Right atrium auricular region (tissue), 2 donors: ENCODE measurements at regions not wholly inside any gene's neighbourhood (a gene's known extent, or its start where the extent isn't known, plus 50 kb on each side); places are given as distances from the start of the nearest gene placed in this dataset.
A peak's percentile ranks its signal among the peaks of the same experiment; 100 is the strongest.
"Not testable (repeated sequence)": the region's sequence is repeated elsewhere in the genome, so short reads cannot be mapped to it uniquely, and the experiment has no call there.

Experiments used
- DNase-seq: peaks from one replicate; pipeline ENCODE4 v3.0.0-alpha.2; 2019; ENCODE audit warnings: low spot score
- H3K27ac ChIP-seq, 2 donors: fragments of 200-600 bp; sonication (generic); 1 replicate in 1 of 2; 2 replicates in 1 of 2; pipeline ENCODE4 v1.5.1; 2016 to 2019
- H3K27me3 ChIP-seq, 2 donors: fragments of 200-600 bp; sonication (generic); one replicate each; pipeline versions ENCODE4 v1.5.1 to v1.6.0; 2017 to 2019
- H3K36me3 ChIP-seq: fragments of 200-600 bp; sonication (generic); one replicate; pipeline ENCODE4 v1.5.1; 2016
- H3K4me1 ChIP-seq, 2 donors: fragments of 200-600 bp; sonication (generic); one replicate each; pipeline versions ENCODE4 v1.5.1 to v1.6.0; 2017 to 2019
- H3K4me3 ChIP-seq, 2 donors: fragments of 200-600 bp; sonication (generic); 1 replicate in 1 of 2; 2 replicates in 1 of 2; pipeline ENCODE4 v1.5.1; 2017 to 2019; ENCODE audit warnings: mild to moderate bottlenecking in 1 of 2, moderate library complexity in 1 of 2
- H3K9me3 ChIP-seq, 2 donors: fragments of 200-600 bp; sonication (generic); one replicate each; pipeline ENCODE4 v1.5.1; 2019
- TF ChIP-seq, protein P1 (sequence below), 2 donors: fragments of 200-600 bp; sonication (generic); IDR thresholded peaks; one replicate each; pipeline ENCODE4 v1.5.1; 2019; ENCODE audit warnings: antibody characterized with exemption in 2 of 2

DNA sequence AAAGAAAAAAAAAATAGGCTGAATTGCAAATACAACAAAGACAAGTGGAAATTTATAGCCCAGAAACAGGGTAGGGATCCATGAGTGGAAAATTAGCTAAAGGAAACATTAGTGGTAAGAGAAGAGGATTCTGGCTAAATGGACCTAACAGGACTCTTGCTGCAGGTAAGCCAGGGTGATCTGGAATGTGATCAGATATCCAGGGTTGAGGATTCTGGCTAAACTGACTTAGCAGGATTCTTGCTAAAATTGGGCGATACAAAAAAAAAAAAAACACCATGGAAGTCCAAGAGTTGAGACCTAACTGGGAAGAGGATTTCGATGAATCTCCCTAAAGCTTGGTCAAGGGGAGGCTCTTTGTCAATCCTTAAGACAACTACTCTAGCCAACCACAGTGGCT is 61.7 kb upstream of the ATF7IP2 start:
- Histone ChIP-seq H3K27ac (no peak overlapping the region), H3K27me3 (no peaks in the 10 kb centered on the region), H3K4me1 (peaks cover 0 to 5% of the 10 kb centered on the region in 2 donors), H3K9me3 (no peaks in the 10 kb centered on the region), H3K36me3 (no peaks in the 10 kb centered on the region), H3K4me3 (no peak overlapping the region)
- DNase-seq = no peak
- TF ChIP-seq, protein P1, sequence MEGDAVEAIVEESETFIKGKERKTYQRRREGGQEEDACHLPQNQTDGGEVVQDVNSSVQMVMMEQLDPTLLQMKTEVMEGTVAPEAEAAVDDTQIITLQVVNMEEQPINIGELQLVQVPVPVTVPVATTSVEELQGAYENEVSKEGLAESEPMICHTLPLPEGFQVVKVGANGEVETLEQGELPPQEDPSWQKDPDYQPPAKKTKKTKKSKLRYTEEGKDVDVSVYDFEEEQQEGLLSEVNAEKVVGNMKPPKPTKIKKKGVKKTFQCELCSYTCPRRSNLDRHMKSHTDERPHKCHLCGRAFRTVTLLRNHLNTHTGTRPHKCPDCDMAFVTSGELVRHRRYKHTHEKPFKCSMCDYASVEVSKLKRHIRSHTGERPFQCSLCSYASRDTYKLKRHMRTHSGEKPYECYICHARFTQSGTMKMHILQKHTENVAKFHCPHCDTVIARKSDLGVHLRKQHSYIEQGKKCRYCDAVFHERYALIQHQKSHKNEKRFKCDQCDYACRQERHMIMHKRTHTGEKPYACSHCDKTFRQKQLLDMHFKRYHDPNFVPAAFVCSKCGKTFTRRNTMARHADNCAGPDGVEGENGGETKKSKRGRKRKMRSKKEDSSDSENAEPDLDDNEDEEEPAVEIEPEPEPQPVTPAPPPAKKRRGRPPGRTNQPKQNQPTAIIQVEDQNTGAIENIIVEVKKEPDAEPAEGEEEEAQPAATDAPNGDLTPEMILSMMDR (IDR thresholded peaks at IDR 0.05) = no peak

DNA sequence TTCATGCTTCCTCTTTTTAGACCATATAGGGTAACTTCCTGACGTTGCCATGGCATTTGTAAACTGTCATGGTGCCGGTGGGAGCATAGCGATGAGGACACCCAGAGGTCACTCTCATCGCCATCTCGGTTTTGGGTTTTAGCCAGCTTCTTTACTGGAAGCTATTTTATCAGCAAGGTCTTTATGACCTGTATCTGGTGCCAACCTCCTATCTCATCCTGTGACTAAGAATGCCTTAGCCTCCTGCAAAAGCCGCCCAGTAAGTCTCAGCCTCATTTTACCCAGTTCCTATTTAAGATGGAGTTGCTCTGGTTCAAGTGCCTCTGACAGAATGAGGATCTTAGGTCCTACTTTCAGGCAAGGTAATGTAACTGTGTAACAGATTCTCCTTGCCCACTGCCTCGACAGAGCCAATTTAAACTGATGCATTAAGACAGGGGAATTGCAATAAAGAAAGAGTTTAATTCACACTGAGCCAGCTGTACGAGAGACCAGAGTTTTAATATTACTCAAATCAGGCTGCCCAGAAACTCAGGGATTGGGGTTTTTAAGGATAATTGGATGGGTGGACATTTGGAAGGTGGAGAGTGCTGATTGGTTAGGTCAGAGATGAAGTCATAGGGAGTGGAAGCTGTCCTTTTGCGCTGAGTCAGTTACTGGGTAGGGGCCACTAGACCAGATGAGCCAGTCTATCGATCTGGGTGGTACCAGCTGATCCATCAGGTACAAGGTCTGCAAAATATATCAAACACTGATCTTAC is 59.9 kb upstream of the ATF7IP2 start:
- no peak overlapping the region for H3K4me3 ChIP-seq
- no peaks in the 10 kb centered on the region for H3K27me3 ChIP-seq
- no peaks in the 10 kb centered on the region for H3K36me3 ChIP-seq
- H3K9me3 ChIP-seq = no peaks in the 10 kb centered on the region
- TF ChIP-seq, protein P1 (IDR thresholded peaks at IDR 0.05) = no peak
- peak overlapping the region in 1 of 2 donors; percentile 51 for H3K27ac ChIP-seq
- no peak for DNase-seq
- H3K4me1 ChIP-seq = peaks cover 0 to 5% of the 10 kb centered on the region in 2 donors

DNA sequence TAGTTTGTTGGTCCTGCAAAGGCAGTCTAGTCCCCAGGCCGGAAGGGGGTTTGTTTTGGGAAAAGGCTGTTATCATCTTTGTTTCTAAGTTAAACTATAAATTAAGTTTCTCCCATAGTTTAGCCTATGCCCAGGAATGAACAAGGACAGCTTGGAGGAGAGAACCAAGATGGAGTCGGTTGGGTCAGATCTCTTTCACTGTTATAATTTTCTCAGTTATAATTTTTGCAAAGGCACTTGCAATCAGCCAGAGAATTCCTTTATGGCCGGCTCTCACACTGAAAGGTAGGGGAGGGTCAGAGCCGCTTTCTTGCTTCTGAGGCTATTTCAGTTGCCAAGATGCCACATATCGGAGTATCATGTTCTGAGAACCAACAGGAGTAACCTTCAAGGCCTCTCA is 59.2 kb upstream of the ATF7IP2 start:
- H3K4me3 ChIP-seq = no peak overlapping the region
- no peaks in the 10 kb centered on the region for H3K9me3 ChIP-seq
- H3K36me3 ChIP-seq = no peaks in the 10 kb centered on the region
- no peak for DNase-seq
- peaks cover 0 to 5% of the 10 kb centered on the region in 2 donors for H3K4me1 ChIP-seq
- H3K27me3 ChIP-seq = no peaks in the 10 kb centered on the region
- TF ChIP-seq, protein P1 (IDR thresholded peaks at IDR 0.05) = no peak
- H3K27ac ChIP-seq = no peak overlapping the region

DNA sequence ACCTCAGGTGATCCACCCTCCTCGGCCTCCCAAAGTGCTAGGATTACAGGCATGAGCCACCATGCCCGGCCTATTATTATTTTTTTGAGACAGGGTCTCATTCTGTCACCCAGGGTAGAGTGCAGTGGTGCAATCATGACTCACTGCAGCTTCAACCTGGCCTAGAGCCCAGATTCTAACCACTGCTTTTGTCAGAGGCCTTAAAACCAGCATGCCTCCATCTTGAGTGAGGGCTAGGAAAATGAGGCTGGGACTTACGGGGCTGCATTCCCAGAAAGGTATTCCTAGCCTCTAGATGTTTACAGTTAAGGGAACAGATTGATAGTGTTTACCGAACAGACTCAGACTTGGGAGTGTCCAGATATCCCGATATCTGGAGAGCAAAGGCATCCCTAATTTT is 57.6 kb upstream of the ATF7IP2 start:
- not testable (repeated sequence) for H3K4me1 ChIP-seq, H3K36me3 ChIP-seq, H3K9me3 ChIP-seq, H3K27me3 ChIP-seq, H3K27ac ChIP-seq, H3K4me3 ChIP-seq, DNase-seq

DNA sequence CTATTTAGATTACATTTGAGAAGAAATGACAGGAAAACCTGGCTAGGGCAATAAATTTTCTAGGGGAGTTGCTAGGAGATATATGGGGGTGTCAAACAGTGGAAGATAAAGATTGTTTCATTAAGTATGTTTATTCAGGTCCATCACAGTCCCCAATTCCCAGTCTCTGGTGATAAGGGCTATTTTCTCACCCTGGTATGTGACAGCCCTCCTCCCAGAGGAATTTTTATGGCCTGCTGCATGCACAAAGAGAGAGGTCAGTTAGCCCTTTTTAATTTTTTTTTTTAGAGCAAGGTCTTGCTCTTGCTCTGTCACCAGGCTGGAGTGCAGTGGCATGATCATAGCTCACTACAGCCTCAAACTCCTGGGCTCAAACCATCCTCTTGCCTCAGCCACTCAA is 53.6 kb upstream of the ATF7IP2 start:
- Histone ChIP-seq H3K27me3 (no peaks in the 10 kb centered on the region), H3K4me3 (no peak overlapping the region), H3K4me1 (peaks cover 0 to 5% of the 10 kb centered on the region in 2 donors), H3K27ac (peak overlapping the region in 1 of 2 donors; percentile 81), H3K36me3 (no peaks in the 10 kb centered on the region), H3K9me3 (no peaks in the 10 kb centered on the region)
- no peak for DNase-seq
- TF ChIP-seq, protein P1 (IDR thresholded peaks at IDR 0.05) = no peak

DNA sequence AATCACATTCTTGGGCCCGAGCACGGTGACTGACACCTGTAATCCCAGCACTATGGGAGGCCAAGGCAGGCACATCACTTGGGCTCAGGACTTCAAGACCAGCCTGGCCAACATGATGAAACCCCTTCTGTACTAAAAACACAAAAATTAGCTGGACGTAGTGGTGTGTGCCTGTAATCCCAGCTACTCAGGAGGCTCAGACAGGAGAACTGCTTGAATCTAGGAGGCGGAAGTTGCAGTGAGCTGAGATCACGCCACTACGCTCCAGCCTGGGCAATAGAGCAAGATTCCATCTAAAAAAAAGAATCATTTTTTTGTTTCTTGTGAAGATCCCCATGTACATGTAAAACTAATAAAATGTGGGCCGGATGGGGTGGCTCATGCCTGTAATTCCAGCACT is 53.1 kb upstream of the ATF7IP2 start:
- H3K36me3 ChIP-seq = no peaks in the 10 kb centered on the region
- H3K9me3 ChIP-seq = no peaks in the 10 kb centered on the region
- no peak overlapping the region for H3K4me3 ChIP-seq
- no peaks in the 10 kb centered on the region for H3K27me3 ChIP-seq
- DNase-seq = no peak
- H3K4me1 ChIP-seq = peaks cover 0 to 5% of the 10 kb centered on the region in 2 donors
- TF ChIP-seq, protein P1 (IDR thresholded peaks at IDR 0.05) = no peak
- H3K27ac ChIP-seq = peak overlapping the region in 1 of 2 donors; percentile 81
